ENCODE measurements at regions not wholly inside any gene's neighbourhood (a gene's known extent, or its start where the extent isn't known, plus 50 kb on each side); places are given as distances from the start of the nearest gene placed in this dataset.
"Not testable (repeated sequence)": the region's sequence is repeated elsewhere in the genome, so short reads cannot be mapped to it uniquely, and the experiment has no call there.

DNA sequence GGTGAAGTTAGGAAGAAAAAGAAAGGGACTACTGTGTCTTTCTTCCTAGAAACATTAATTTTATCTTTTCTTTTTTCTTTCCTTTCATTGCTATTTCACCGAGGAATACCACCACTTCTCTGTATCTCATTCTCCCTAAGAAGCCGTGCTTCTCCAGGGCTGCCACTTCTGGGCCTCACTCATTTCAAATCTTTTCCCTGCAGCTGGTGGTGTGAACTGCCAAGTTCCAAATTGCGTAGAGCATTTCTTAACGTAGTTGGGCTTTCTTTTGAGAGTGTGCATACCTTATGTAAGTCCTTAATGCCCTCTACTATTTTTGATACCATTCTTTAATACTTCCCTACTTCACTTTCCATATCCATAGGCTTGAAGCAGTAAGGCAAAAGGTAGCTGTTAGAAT, 66.7 kb upstream of the CYP1B1 start:
- DNase-seq (no peak), ATAC-seq (no peak)
- no peak for TF ChIP-seq CTCF (IDR thresholded peaks at IDR 0.05)
- no peaks in the 10 kb centered on the region for H3K4me1 ChIP-seq
- WGBS, 3 donors = 62 to 68% (median 66%) methylated on average over 4 of the region's 4 CpGs
- no peak overlapping the region for H3K27ac ChIP-seq
- H3K36me3 ChIP-seq (ENCODE audit: insufficient read depth in 1 of 2, low read depth in 1 of 2) = no peaks in the 10 kb centered on the region
- intact Hi-C loops (cut with DNase I) = no loop called here
- no peaks in the 10 kb centered on the region for H3K27me3 ChIP-seq (ENCODE audit: insufficient read depth in 3 of 3, low read length in 2 of 3)
- no peak overlapping the region for H3K4me3 ChIP-seq
- no peaks in the 10 kb centered on the region for H3K9me3 ChIP-seq

DNA sequence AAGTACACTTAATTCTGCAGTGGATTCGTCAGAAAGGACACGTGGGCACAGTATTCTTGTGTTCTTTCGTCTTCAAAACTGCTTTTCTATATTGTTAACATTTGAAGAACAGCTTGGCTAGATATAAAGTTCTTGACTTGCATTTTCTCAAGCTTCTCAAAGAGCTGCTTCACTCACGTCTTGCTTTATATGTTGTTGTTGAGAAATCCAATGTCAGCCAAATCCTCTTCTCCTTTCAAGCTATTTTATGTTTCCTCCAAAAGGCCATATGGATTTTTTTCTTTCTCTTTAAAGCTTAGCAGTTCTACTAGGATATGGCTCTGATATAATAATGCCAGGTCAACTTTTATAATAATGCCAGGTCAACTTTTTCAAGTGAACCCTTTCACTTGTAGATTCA, 65.5 kb upstream of the CYP1B1 start:
- WGBS, 3 donors = 79 to 83% (median 82%) methylated on average over 4 of the region's 4 CpGs
- intact Hi-C loops (cut with DNase I) = no loop called here
- Histone ChIP-seq H3K4me1 (no peaks in the 10 kb centered on the region), H3K9me3 (no peaks in the 10 kb centered on the region), H3K27ac (no peak overlapping the region), H3K4me3 (no peak overlapping the region), H3K27me3 (ENCODE audit: insufficient read depth in 3 of 3, low read length in 2 of 3) (no peaks in the 10 kb centered on the region), H3K36me3 (ENCODE audit: insufficient read depth in 1 of 2, low read depth in 1 of 2) (no peaks in the 10 kb centered on the region)
- ATAC-seq (no peak), DNase-seq (no peak)
- TF ChIP-seq CTCF (IDR thresholded peaks at IDR 0.05) = no peak

DNA sequence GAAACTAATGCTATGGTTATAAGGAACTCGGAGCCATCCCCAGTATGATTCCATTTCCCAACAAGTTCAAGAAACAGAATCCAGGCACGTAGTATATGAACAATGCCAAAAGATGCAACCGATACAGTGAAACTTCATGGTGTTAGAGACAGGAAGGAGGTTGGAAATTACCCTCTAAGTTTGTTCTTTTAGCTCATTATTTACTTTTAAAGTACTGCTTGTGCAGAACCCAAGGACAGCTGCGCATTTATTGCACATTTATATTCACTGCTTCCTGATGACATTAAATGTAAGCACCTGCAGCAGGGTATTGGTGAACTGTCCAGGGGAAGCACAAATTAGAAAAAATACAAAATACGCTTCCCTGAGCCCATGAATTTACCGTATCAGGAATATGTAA, 63.0 kb upstream of the CYP1B1 start:
- Histone ChIP-seq H3K9me3 (no peaks in the 10 kb centered on the region), H3K4me3 (no peak overlapping the region), H3K4me1 (no peaks in the 10 kb centered on the region), H3K27me3 (ENCODE audit: insufficient read depth in 3 of 3, low read length in 2 of 3) (no peaks in the 10 kb centered on the region), H3K36me3 (ENCODE audit: insufficient read depth in 1 of 2, low read depth in 1 of 2) (no peaks in the 10 kb centered on the region), H3K27ac (no peak overlapping the region)
- no peak for TF ChIP-seq CTCF (IDR thresholded peaks at IDR 0.05)
- intact Hi-C loops (cut with DNase I) = no loop called here
- no peak for ATAC-seq
- DNase-seq = no peak
- 82 to 92% (median 91%) methylated on average over 6 of the region's 6 CpGs for WGBS, 3 donors

DNA sequence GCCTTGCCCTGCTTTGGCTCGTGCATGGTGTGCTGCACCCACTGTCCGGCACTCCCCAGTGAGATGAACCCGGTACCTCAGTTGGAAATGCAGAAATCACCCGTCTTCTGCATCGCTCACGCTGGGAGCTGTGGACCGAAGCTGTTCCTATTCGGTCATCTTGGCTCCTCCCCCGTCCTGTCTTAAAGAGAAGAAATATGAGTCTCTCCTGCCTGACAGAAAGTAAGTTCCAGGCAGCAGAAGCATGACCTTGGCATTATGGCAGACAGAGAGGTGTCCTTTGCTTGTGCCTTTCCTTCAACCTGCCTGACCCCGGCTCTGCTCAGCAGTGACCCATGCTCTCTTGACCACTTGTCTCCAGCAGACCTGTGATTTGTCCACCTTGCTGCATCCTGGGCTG, 62.5 kb upstream of the CYP1B1 start:
- Histone ChIP-seq H3K27ac (no peak overlapping the region), H3K36me3 (ENCODE audit: insufficient read depth in 1 of 2, low read depth in 1 of 2) (no peaks in the 10 kb centered on the region), H3K27me3 (ENCODE audit: insufficient read depth in 3 of 3, low read length in 2 of 3) (no peaks in the 10 kb centered on the region), H3K4me3 (no peak overlapping the region), H3K9me3 (no peaks in the 10 kb centered on the region), H3K4me1 (no peaks in the 10 kb centered on the region)
- WGBS, 3 donors = 91 to 94% (median 94%) methylated on average over 10 of the region's 10 CpGs
- DNase-seq (no peak), ATAC-seq (no peak)
- no peak for TF ChIP-seq CTCF (IDR thresholded peaks at IDR 0.05)
- intact Hi-C loops (cut with DNase I) = no loop called here

- H3K4me3 ChIP-seq; DNase-seq; intact Hi-C loops (cut with DNase I); H3K36me3 ChIP-seq (ENCODE audit: insufficient read depth in 1 of 2, low read depth in 1 of 2); H3K4me1 ChIP-seq; ATAC-seq; H3K27ac ChIP-seq; H3K9me3 ChIP-seq; H3K27me3 ChIP-seq (ENCODE audit: insufficient read depth in 3 of 3, low read length in 2 of 3): not testable (repeated sequence)
- WGBS, 3 donors = 91 to 94% (median 93%) methylated on average over 12 of the region's 12 CpGs
Measured at GRCh38 chr2:38137958-38138357, 62.0 kb upstream of the CYP1B1 start.
